LNCaP clone FGC (cell line): ENCODE measurements at regions not wholly inside any gene's neighbourhood (a gene's known extent, or its start where the extent isn't known, plus 50 kb on each side); places are given as distances from the start of the nearest gene placed in this dataset.
"Not testable (repeated sequence)": the region's sequence is repeated elsewhere in the genome, so short reads cannot be mapped to it uniquely, and the experiment has no call there.

ENCODE experiments used
- DNase-seq: peaks from one replicate; pipeline ENCODE4 v3.0.0-alpha.2; 2011; ENCODE audit warnings: low read depth
- H3K4me3 ChIP-seq: 2 replicates; pipeline ENCODE4 v1.5.1; 2011; ENCODE audit warnings: mild to moderate bottlenecking, low read depth, low read length, control low read depth
- TF ChIP-seq, protein P1 (sequence below): IDR thresholded peaks from 2 replicates; pipeline ENCODE4 v1.5.1; 2012; ENCODE audit warnings: mild to moderate bottlenecking; ENCODE audit not compliant: control insufficient read depth, insufficient read depth; ENCODE audit errors: extremely low read depth

GRCh38 chr20:56736285-56736857, 107.3 kb downstream of the TFAP2C start:
- no peak for DNase-seq
- TF ChIP-seq, protein P1, sequence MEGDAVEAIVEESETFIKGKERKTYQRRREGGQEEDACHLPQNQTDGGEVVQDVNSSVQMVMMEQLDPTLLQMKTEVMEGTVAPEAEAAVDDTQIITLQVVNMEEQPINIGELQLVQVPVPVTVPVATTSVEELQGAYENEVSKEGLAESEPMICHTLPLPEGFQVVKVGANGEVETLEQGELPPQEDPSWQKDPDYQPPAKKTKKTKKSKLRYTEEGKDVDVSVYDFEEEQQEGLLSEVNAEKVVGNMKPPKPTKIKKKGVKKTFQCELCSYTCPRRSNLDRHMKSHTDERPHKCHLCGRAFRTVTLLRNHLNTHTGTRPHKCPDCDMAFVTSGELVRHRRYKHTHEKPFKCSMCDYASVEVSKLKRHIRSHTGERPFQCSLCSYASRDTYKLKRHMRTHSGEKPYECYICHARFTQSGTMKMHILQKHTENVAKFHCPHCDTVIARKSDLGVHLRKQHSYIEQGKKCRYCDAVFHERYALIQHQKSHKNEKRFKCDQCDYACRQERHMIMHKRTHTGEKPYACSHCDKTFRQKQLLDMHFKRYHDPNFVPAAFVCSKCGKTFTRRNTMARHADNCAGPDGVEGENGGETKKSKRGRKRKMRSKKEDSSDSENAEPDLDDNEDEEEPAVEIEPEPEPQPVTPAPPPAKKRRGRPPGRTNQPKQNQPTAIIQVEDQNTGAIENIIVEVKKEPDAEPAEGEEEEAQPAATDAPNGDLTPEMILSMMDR = no peak
- H3K4me3 ChIP-seq = no peak overlapping the region

GRCh38 chr20:56744325-56744821, 115.3 kb downstream of the TFAP2C start:
- not testable (repeated sequence) for DNase-seq, H3K4me3 ChIP-seq

GRCh38 chr20:56748476-56749377, 119.6 kb downstream of the TFAP2C start:
- no peak for DNase-seq
- no peak overlapping the region for H3K4me3 ChIP-seq
- TF ChIP-seq, protein P1 = no peak

DNA sequence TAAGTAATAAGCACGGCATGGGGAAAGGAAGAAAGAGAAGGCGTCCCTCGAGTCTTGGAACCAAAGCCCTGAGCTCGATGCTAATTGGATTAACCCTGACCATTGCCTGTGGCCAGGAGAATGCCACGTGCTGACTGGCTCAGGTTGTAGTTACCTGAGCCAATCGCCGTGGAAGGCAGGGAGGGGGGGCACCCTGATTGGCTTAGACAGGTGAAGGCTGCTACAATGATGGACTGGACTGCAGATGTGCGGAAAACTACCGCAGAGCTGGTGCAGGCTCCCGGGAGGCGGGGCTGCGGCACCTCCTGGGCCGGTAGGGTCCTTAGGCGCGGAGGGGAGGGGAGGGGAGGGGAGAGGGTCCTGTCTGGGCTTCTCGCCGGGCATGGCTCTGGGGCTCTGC, 121.3 kb downstream of the TFAP2C start:
- TF ChIP-seq, protein P1 = no peak
- no peak overlapping the region for H3K4me3 ChIP-seq
- no peak for DNase-seq

GRCh38 chr20:56752274-56752673, 123.2 kb downstream of the TFAP2C start:
- TF ChIP-seq, protein P1 = no peak
- no peak overlapping the region for H3K4me3 ChIP-seq
- no peak for DNase-seq

DNA sequence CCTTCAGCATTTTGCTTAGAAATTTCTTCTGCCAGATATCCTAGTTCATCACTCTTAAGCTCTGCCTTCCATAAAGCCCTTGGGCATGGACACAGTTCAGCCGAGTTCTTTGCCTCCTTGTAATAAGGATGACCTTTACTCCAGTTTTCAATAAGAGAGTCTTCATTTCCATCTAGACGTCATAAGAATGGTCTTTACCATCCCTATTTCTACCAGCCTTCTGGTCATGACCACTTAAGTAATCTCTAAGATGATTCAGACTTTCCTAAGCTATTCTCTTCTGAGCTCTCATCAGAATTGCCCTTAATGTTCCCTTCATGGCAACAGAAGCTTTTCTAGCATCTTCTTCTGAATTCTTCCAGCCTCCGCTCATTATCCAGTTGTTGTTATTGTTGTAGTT, 126.1 kb downstream of the TFAP2C start:
- H3K4me3 ChIP-seq = no peak overlapping the region
- no peak for DNase-seq
- TF ChIP-seq, protein P1 = no peak

GRCh38 chr20:56756658-56757057, 127.6 kb downstream of the TFAP2C start:
- H3K4me3 ChIP-seq, DNase-seq: not testable (repeated sequence)

DNA sequence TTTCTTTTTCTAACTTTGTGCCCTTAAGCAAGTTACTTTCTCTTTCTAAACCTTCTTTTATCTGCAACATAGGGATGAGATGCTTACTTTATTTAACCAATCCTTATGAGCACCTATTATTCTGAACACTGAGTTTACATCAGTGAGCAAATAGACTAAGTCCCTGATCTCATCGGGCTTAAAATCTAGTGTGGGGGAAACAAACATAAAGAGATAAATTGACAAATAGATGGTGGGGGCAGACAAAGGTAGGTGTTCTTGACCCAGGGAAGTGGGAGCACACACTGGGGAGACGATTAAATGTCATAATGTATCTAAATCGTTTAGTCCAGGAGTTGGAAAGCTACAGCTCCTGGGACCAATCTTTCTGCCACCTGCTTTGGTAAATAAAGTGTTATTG, 129.6 kb downstream of the TFAP2C start:
- DNase-seq = no peak
- TF ChIP-seq, protein P1 = no peak
- H3K4me3 ChIP-seq = no peak overlapping the region
